ENCODE measurements at regions not wholly inside any gene's neighbourhood (a gene's known extent, or its start where the extent isn't known, plus 50 kb on each side); places are given as distances from the start of the nearest gene placed in this dataset.

- TF ChIP-seq POLR2A (IDR thresholded peaks at IDR 0.05) (no peak), CTCF (IDR thresholded peaks at IDR 0.05) (no peak)
Observed at GRCh38 chr16:26747760-26748159, 319.0 kb upstream of the C16orf82 start.
